Endodermal cell (in vitro differentiated cells): ENCODE measurements at regions not wholly inside any gene's neighbourhood (a gene's known extent, or its start where the extent isn't known, plus 50 kb on each side); places are given as distances from the start of the nearest gene placed in this dataset.
"Not testable (repeated sequence)": the region's sequence is repeated elsewhere in the genome, so short reads cannot be mapped to it uniquely, and the experiment has no call there.

Experiments
- DNase-seq: peaks from one replicate; pipeline ENCODE4 v3.0.0-alpha.2; 2017
- H3K27ac ChIP-seq: 2 replicates; pipeline ENCODE4 v1.5.1; 2013; ENCODE audit warnings: mild to moderate bottlenecking, low read depth, low read length, moderate library complexity
- H3K27me3 ChIP-seq: 2 replicates; pipeline ENCODE4 v1.6.1; 2013; ENCODE audit warnings: mild to moderate bottlenecking, low read length, moderate library complexity; ENCODE audit not compliant: insufficient read depth, control insufficient read depth, poor library complexity, severe bottlenecking
- H3K36me3 ChIP-seq: 2 replicates; pipeline ENCODE4 v1.7.0; 2013; ENCODE audit warnings: mild to moderate bottlenecking, low read length, moderate library complexity; ENCODE audit not compliant: control insufficient read depth, insufficient read depth
- H3K4me1 ChIP-seq: one replicate; pipeline ENCODE4 v1.7.0; 2013; ENCODE audit warnings: low read length; ENCODE audit not compliant: control insufficient read depth, insufficient read depth
- H3K4me3 ChIP-seq: 2 replicates; pipeline ENCODE4 v1.5.1; 2013; ENCODE audit warnings: mild to moderate bottlenecking, low read length, moderate library complexity
- H3K9ac ChIP-seq: 2 replicates; pipeline ENCODE4 v1.6.1; 2013; ENCODE audit warnings: mild to moderate bottlenecking, low read length, moderate library complexity; ENCODE audit not compliant: poor library complexity, severe bottlenecking; ENCODE audit errors: extremely low read depth
- H3K9me3 ChIP-seq: 2 replicates; pipeline ENCODE4 v1.6.1; 2013; ENCODE audit warnings: mild to moderate bottlenecking, low read length, moderate library complexity; ENCODE audit not compliant: control insufficient read depth
- H3K27ac Mint-ChIP-seq: 2 replicates; pipeline ENCODE4 v1.8.0; 2020; ENCODE audit warnings: mixed read lengths
- H3K27me3 Mint-ChIP-seq: 2 replicates; pipeline ENCODE4 v1.8.0; 2021; ENCODE audit warnings: mild to moderate bottlenecking, mixed read lengths; ENCODE audit not compliant: insufficient read depth
- H3K36me3 Mint-ChIP-seq: 2 replicates; pipeline ENCODE4 v1.8.0; 2020; ENCODE audit warnings: low read depth, mixed read lengths
- H3K4me1 Mint-ChIP-seq: 2 replicates; pipeline ENCODE4 v1.8.0; 2020; ENCODE audit warnings: mixed read lengths
- H3K4me3 Mint-ChIP-seq: 2 replicates; pipeline ENCODE4 v1.8.0; 2020; ENCODE audit warnings: mild to moderate bottlenecking, moderate library complexity, mixed read lengths
- H3K9me3 Mint-ChIP-seq: 2 replicates; pipeline ENCODE4 v1.8.0; 2020; ENCODE audit warnings: mild to moderate bottlenecking, mixed read lengths
- CTCF ChIP-seq: fragments of 200-600 bp; sonication (generic); conservative IDR thresholded peaks from 2 replicates; pipeline ENCODE4 v1.5.0; 2021; ENCODE audit warnings: antibody characterized with exemption, mild to moderate bottlenecking
- WGBS, 2 experiments: methylation state at CpG; one replicate each; pipeline versions ENCODE4 v1.1.5 to v1.1.7; 2013; ENCODE audit warnings: missing lambda C conversion rate in 2 of 2, mixed read lengths in 1 of 2; ENCODE audit not compliant: insufficient coverage in 1 of 2, insufficient read length in 1 of 2; 5-methylcytosine and 5-hydroxymethylcytosine counted together

DNA sequence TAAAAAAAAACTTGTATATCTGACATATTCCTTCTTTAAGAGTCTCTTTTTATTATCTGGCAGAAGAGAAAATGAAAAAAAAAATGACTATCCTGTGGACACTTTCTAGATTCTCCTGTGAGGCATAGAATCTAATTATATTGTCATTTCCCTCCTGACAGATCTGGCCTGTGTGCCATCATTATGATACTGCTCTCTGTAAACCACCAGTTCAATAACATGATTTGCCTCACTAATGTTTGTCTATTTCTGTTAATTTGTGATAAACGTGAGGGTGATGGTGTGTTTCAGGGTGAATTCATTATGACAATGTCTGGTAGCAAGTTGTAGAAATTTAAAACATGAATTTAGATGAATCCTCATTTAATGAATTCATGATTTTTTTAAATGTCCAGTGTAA, 844.5 kb upstream of the ADGRB3 start:
- Mint-ChIP-seq H3K27me3 (no peaks in the 10 kb centered on the region), H3K27ac (no peak overlapping the region), H3K9me3 (peaks cover 9% of the 10 kb centered on the region), H3K36me3 (peaks cover 2% of the 10 kb centered on the region), H3K4me1 (peaks cover 7% of the 10 kb centered on the region), H3K4me3 (no peak overlapping the region)
- no peak overlapping the region for H3K27ac ChIP-seq
- no peaks in the 10 kb centered on the region for H3K4me1 ChIP-seq
- no peaks in the 10 kb centered on the region for H3K36me3 ChIP-seq
- no peaks in the 10 kb centered on the region for H3K9me3 ChIP-seq
- 64 to 100% methylated on average over 1 of the region's 1 CpG for WGBS, 2 experiments
- no peak overlapping the region for H3K4me3 ChIP-seq
- no peak for TF ChIP-seq CTCF
- no peak overlapping the region for H3K9ac ChIP-seq
- no peaks in the 10 kb centered on the region for H3K27me3 ChIP-seq
- DNase-seq, result no peak

- H3K4me3 Mint-ChIP-seq, H3K9ac ChIP-seq, DNase-seq, H3K36me3 Mint-ChIP-seq, H3K9me3 Mint-ChIP-seq, H3K27me3 ChIP-seq, H3K9me3 ChIP-seq, H3K27ac Mint-ChIP-seq, H3K4me1 Mint-ChIP-seq, H3K27ac ChIP-seq, H3K4me1 ChIP-seq, H3K27me3 Mint-ChIP-seq, H3K4me3 ChIP-seq, H3K36me3 ChIP-seq: not testable (repeated sequence)
- no CpG with 5 or more reads among the region's 1 CpG for WGBS, 2 experiments
Measured at GRCh38 chr6:67787119-67787518, 848.0 kb upstream of the ADGRB3 start.

DNA sequence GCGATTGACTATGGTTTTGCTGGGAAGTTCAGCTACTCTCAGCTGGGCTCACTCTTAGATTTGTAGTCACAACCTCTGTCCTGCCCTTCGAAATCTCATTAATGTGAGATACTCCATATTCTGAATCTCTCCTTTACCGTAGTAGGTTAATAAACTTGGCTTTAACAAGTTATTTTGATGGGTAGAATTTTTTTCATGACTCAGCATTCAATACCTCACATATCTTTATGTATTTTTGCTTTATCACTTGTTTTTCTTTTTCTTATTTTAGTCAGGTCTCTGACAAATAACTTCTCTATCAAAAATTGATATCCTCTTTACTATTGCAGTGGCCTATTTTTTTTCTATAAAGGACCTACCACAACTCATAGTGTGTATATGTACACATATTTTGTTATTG, 855.2 kb upstream of the ADGRB3 start:
- no peak overlapping the region for H3K27ac ChIP-seq
- Mint-ChIP-seq H3K27ac (no peak overlapping the region), H3K4me3 (no peak overlapping the region), H3K27me3 (no peaks in the 10 kb centered on the region), H3K36me3 (no peaks in the 10 kb centered on the region), H3K4me1 (no peaks in the 10 kb centered on the region), H3K9me3 (no peaks in the 10 kb centered on the region)
- no peak overlapping the region for H3K9ac ChIP-seq
- 89 to 98% methylated on average over 1 to 2 of the region's 3 CpGs for WGBS, 2 experiments
- no peaks in the 10 kb centered on the region for H3K36me3 ChIP-seq
- no peaks in the 10 kb centered on the region for H3K27me3 ChIP-seq
- H3K4me1 ChIP-seq, result no peaks in the 10 kb centered on the region
- H3K9me3 ChIP-seq, result no peaks in the 10 kb centered on the region
- no peak overlapping the region for H3K4me3 ChIP-seq
- no peak for DNase-seq
- TF ChIP-seq CTCF, result no peak

GRCh38 chr6:67775333-67775732, 859.7 kb upstream of the ADGRB3 start:
- H3K36me3 ChIP-seq, result no peaks in the 10 kb centered on the region
- no peak overlapping the region for H3K9ac ChIP-seq
- DNase-seq, result no peak
- H3K27me3 ChIP-seq, result peaks cover 32% of the 10 kb centered on the region
- Mint-ChIP-seq H3K27me3 (peaks cover 8% of the 10 kb centered on the region), H3K4me3 (no peak overlapping the region), H3K9me3 (no peaks in the 10 kb centered on the region), H3K27ac (no peak overlapping the region), H3K4me1 (peaks cover 6% of the 10 kb centered on the region), H3K36me3 (no peaks in the 10 kb centered on the region)
- 100% methylated on average over 1 of the region's 1 CpG for WGBS, 2 experiments
- no peak overlapping the region for H3K27ac ChIP-seq
- no peak for TF ChIP-seq CTCF
- no peak overlapping the region for H3K4me3 ChIP-seq
- H3K9me3 ChIP-seq, result no peaks in the 10 kb centered on the region
- no peaks in the 10 kb centered on the region for H3K4me1 ChIP-seq
